GM21381 (cell line): ENCODE measurements at regions not wholly inside any gene's neighbourhood (a gene's known extent, or its start where the extent isn't known, plus 50 kb on each side); places are given as distances from the start of the nearest gene placed in this dataset.

Source experiments
- ATAC-seq: cut with Tn5 transposase; IDR thresholded peaks from one replicate; pipeline ENCODE4 v1.9.1; 2021; ENCODE audit warnings: mild to moderate bottlenecking, moderate library complexity; ENCODE audit not compliant: unreplicated experiment

DNA sequence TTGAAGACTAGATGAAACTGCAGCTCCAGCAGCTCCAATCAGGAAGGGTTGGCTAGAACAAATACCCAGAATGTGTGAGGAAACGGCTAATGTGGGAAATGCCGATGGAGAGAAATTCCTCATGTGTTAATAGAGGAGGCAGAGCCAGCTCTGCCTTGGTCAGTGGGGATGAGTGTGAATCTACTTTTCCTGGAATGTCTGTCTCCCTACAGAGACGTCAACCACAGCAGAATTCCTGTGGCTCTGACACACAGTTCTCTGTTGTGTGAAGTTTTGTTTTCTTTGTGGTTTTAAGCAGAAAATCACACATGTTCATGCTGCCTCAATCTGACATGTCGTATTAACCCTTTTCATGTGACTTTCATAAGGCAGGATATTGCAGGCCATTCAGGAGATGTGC, 476.6 kb upstream of the WWC1 start:
- ATAC-seq = no peak

GRCh38 chr5:167816354-167816753, 475.1 kb upstream of the WWC1 start:
- no peak for ATAC-seq

DNA sequence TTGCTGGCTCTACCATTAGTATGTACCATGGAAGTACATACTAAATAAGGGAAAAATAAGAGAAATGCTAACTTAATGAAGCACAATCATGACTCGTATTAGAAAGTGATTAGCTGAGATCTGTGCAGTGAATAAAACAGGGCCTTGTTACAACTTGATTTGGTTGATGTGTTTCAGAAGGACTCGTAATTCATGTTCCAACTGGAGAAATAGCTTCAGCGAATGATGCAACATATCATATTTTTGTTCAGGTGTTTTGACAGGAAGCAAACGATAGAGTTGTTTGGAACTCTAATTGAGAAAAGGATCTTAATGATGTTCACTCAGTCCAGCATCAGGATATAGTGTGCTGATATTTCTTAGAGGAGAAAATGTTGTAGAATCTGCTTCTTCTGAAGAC, 474.6 kb upstream of the WWC1 start:
- ATAC-seq = no peak

DNA sequence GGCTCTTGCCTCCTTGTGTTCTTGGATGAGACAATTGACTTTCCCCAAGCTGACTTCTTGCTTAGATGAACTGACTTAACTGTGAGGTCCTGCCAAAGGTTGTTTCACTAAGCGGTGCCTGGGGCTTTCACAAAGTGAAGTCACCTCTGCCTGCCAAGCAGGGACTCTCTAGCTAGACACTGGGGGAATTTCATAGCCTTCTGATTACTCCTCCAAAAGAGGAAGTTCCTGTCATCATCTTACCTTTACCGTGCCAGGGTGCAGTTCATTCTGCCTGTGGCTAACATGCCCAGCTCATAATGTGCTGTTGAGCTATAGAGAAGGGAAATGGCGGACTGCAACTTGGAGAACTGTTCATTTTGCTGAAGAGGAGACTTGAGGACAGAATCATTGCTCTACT, 472.0 kb upstream of the WWC1 start:
- ATAC-seq = peak; percentile 87

GRCh38 chr5:167820101-167820990, 471.1 kb upstream of the WWC1 start:
- ATAC-seq = no peak

DNA sequence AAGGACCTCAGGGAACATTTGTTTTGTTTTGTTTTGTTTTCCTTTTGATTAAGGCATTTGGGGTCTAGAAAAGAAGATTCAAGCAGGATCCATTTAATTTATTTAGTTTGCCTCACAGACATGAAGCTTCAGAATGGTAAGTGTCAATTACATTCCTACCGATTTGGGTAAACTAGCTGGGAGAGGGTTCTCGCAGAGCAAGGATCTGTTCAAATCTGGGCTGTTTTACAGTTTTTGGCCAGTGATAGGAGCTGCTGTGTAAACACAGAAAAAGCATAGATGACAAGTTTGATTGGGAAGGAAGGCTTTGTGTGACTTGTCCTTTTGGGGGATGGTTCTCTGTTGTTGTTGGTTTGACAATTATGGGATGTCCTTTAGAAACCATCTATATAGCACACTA, 470.3 kb upstream of the WWC1 start:
- ATAC-seq = no peak

- no peak for ATAC-seq
Measured at GRCh38 chr5:167821669-167822068, 469.8 kb upstream of the WWC1 start.

DNA sequence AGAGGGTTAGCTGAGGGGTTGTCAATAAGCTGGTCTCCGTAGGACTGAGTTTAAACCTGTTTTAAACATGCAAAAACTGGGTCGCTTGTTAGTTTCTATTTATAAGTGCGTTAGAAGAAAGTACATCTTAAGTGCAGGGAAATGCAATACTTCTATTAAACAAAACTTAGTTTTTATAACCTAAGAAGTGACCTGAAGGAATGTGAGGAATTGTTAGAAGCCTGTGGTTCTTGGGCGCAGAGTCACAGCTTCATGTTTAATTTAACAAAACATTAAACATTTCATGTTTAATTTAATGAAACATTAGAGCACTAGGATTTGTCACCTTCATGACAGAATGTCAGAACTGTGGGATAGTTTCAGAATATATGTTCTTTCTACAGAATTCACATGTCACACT, 469.2 kb upstream of the WWC1 start:
- no peak for ATAC-seq

DNA sequence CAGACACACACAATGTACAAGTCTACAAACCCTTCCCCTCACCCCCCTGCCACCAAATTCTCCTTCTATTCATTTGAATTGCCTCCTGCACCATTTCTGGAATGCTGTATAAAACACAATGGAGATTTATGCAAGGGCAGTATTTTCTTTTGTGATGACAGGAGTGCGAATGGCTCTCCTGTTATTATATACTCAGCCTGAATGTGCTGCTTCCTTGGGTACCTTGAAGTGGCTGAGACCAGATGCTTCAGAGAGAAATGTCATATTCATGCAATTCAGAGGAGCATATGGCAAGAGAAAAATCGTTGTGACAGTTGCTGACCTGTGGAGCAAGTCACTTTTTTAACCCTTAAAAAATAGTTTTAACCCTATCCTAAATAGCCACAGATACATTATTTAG, 468.0 kb upstream of the WWC1 start:
- ATAC-seq = no peak

DNA sequence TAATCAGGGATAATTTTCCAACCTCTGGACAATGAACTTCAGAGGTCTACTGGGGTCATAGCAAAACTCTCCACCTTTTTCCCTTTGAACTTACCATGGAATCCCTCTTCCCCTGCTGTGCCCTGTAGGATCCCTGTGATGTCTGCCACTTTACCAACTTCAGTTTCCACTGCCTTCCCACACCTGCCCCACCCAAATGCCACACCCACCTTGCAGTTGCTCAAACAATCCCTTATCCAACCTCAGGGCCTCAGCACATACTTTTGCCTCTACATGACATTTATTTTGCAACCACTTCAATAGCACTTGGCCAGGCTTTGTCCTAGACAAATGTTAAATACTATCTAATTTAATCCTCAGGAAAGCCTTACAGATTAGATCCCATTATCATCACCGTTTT, 463.7 kb upstream of the WWC1 start:
- ATAC-seq = no peak

DNA sequence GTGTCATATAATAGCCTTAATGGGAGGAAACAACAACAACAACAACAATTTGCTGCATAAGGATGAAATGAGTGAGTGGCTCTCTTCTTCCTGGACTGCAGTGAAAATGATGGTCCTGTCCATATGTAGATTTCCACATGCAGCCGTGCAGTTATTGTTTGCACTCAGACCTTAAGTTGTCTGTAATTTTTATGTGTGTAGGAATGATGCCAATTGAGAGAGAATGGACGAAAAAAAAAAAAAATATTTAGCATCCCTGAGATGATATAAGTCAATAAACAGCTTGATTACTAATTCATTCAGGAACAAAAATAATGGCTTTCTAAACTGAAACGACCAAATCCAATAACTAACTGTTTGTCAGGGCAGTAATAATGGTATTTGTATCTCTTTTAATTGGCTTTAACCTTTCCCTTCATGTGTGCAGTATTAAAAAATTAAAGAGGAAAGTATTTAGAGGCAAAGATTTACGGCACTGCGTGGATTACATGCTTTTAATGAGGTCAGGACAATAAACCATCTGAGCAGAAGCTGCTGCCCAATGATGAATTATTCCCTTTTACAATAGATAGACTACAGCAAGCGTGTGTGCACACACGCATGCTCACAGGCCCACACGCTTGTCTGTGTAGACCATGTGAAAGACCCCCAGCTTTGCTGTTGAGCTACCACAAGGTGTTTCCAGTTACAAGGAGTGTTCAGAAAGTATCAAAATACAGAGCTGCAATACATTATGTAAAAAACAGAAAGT, 459.5 kb upstream of the WWC1 start:
- ATAC-seq = no peak

GRCh38 chr5:167832609-167833008, 458.8 kb upstream of the WWC1 start:
- ATAC-seq = no peak

GRCh38 chr5:167833456-167833855, 458.0 kb upstream of the WWC1 start:
- ATAC-seq = no peak

DNA sequence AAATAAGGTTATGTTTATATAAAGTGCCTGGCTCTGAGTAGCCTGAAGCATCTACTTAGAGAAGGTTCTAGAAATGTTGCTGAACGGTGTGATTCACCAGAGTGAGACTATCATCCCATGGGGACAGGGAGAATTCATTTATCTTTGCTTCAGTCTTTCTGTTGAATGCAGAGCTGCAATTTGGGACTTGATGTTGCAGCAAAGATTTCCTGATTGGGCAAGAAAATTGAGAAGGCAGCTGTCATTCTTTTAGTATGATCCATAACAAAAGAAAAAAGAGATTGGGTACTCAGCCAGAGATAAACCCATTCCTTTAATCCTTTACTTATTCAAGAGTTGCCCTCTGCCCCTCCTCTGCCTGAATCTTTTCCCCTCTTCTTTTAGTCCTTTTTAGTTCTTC, 456.3 kb upstream of the WWC1 start:
- no peak for ATAC-seq

DNA sequence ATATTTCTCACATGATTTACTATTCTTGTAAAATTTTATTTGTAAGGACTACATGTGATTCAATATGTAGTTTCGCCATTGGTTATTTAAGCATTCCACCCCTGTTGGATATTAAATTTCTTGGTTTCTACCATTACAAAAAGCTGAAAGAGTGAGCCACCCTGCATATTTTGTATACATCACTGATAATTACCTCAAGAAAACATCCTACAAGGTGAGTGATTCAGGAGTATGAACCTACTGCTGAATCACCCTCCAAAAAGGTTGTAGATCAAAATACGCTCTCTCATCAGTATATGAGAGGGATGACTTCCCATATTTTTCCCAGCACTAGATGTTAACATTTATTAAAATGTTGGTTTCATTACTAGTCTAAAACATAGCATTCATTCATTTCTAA, 454.3 kb upstream of the WWC1 start:
- no peak for ATAC-seq

DNA sequence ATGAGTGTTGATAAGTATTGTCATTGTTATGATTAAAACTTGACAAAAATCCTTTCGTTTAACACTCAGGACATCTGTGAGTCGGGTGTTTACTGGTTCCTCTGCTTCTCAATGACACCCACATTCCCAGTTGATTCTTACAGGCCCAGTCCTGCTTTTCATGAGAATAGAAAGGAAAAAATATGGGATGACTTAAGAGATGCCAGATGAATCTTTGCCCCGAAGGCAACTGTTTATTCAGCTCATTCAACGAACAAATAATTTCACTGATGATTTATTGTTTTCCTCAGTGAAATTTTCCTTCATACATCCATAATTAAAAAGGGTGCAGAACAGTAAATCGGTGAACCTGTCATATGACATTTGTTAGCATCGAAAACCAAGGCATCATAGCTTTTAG, 452.4 kb upstream of the WWC1 start:
- no peak for ATAC-seq

DNA sequence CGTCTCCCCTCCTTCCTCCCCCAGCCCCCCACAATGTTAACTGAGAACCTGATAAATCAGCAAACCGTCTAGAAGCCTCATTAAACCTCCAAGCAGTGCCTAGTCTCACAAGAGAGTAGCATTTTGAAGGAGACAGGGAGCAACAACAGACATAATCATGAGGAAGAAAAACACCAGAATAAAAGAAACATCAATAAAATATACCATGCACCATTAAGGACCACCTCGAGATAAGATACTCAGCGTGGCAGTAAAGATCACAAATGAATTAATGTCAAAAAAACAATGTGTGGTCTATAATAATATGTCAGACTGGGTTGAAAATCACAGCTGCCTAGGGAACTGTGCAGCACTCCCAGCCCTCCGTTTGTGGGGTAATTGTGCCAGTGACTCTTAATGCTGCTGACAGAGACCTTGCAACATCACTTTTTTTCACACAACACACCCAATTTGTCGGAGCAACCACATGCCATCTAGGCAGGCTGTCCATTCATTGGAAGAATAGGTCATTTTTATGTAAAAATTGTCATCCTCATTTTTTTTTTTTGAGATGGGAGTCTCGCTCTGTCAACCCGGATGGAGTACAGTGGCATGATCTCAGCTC, 450.8 kb upstream of the WWC1 start:
- ATAC-seq = no peak

- no peak for ATAC-seq
Measured at GRCh38 chr5:167843881-167844572, 447.4 kb upstream of the WWC1 start.

DNA sequence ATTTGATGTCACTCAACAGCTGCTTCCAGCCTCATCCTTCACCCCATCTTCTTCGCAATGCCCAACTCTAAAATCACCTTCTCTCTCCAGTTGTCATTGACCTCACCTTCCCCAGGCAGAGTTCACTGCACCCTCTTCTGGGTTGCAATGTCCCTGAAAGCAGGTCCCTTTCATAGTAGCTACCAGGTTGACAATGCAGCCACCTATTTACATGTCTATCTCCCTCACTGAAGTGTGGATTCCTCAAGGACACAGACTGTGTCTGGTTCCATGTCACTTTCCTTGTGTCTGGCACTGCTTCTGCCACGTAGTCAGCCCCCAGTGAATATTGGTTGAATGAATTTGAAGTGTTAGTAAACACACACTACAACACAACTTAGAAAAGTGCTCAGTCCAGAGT, 445.5 kb upstream of the WWC1 start:
- ATAC-seq = no peak

- ATAC-seq = no peak
Measured at GRCh38 chr5:167849874-167850273, 441.6 kb upstream of the WWC1 start.

DNA sequence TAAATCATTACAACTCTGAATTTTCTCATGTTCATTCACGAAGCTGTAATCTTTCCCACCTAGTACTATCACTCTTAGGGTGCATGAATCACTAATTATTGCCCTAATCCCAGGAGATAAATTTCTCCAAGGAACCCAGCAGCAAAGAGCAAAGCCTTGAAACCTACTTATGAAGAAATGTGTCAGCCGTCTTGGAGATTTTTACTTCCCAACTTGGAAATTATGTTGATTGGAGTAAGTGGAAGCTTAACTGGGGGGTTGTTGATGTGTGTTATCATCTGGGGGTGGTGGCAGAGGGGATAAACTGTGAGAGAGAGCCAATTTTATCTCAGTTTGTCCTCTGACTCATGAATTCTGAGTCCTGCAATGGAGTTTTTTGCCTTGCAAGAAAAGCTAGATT, 440.5 kb upstream of the WWC1 start:
- no peak for ATAC-seq
